ENCODE measurements at regions not wholly inside any gene's neighbourhood (a gene's known extent, or its start where the extent isn't known, plus 50 kb on each side); places are given as distances from the start of the nearest gene placed in this dataset.
"Not testable (repeated sequence)": the region's sequence is repeated elsewhere in the genome, so short reads cannot be mapped to it uniquely, and the experiment has no call there.

DNA sequence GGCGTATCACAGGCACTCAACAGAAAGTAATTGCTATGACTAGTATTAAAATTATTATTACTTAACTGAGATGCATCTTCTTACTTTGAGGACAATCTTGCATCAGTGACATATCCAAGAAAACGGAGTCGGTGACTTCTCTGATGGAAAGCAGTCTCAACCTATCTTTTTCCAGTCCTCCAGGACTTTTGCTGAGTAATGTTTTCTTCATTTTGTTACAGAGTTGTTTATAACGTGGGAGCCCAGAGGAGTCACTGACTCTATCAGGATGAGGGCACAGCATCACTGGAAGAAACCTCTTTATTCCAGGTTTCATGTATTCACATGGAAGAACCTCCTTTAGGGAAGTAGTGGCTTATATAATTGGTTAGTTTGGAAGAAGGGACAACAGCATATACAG, 51.5 kb upstream of the MELK start:
- DNase-seq: no peak

DNA sequence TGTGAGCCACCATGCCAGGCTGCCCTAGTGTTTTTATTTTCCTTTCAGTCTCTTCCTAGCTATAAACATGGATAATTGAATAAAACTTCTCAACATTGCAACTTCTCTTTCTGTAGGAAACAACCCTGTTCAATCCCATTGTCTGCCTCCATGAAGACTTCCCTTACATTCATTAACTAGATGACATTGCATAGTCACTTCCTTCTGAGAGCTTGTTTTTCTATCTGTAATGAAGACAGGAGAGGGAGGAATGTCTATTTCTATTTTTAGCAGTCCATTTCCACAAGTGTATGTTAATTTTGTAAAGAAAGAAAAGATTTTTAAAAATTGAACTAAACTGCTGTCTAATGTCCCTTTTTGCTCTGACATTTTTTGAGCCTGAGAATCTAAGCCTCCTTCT, 55.6 kb upstream of the MELK start:
- DNase-seq: no peak

DNA sequence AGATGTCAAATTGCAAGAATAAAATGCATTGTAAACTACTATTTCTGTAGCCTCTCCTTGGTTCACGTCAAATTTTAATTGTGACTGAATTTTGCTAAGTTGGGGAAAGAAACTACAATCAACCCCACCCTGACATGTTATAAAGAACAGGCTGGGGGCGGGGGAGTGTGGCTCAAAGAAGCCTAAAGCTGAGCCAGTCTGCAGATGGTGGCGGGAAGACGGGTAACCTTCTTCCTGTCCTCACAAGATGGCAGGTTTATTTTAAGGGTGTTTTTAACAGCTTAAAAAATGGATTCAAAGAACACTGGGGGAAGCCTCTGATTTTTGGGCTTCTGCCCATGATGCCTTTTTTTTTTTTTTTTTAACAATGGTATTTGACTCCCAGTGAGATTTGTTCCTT, 68.5 kb upstream of the MELK start:
- no peak for DNase-seq

DNA sequence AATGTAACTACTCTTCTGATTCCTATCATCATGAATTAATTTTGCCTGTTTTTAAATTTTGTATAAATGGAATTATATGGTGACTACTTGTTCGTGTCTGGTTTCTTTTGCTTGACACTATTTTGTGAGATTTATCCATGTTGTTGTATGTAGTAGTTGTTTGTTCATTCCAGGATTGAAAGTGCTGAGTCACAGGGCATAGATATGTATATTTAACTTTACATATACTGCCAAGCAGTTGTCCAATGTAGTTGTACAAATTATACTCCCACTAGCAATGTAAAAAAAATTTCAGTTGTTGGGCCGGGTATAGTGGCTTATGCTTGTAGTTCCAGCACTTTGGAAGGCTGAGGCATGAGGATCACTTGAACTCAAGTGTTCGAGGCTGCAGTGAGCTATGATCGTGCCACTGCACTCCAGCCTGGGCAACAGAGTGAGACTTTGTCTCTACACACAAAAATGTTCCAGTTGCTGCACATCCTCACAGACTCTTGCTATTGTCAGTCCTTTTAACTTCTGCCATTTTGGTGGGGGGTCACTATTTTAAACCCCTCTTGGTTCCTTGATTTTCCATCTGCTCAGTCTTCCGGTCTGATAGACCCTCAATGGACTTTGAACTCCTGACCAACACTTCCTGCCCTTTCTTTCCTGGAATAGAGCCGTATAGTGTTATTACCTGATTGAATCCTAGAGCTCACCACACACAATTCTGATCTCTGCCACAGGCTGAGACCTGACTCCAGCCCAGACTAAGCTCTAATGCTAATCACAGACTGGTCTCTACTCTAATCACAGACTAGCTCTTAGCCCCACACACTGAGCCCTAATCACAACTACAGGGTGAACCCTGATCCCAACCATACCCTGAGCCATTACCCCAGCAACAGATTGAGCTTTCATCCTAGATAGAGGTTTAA, 69.3 kb upstream of the MELK start:
- DNase-seq: peak; percentile 28

DNA sequence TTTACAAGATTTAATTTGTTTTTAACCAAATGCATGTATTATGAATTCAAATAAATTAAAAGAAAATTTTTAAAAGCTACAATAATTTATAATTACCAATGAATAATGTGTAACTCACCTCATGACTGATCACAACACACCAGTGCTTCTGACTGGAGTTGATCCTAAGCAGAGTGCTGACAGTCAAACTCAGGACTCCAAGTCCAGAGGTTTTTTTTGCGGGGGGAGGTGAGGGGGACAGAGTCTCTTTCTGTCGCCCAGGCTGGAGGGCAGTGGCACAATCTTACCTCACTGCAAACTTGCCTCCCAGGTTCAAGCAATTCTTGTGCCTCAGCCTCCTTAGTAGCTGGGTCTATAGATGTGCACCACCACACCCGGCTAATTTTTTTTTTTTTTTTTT, 71.0 kb upstream of the MELK start:
- no peak for DNase-seq

DNA sequence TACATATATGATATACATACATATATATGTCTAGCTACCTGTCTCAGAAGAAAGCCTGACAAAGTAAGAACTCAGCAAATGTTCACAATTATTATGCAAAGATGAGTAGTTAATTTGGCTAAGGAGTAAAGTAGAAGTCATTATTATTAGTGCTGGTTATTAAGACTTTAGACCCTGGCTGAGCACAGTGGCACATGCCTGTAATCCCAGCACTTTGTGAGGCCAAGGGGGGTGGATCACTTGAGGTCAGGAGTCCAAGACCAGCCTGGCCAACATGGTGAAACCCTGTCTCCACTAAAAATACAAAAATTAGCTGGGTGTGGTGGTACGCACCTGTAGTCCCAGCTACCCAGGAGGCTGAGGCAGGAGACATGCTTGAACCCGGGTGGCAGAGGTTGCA, 71.8 kb upstream of the MELK start:
- DNase-seq: not testable (repeated sequence)

DNA sequence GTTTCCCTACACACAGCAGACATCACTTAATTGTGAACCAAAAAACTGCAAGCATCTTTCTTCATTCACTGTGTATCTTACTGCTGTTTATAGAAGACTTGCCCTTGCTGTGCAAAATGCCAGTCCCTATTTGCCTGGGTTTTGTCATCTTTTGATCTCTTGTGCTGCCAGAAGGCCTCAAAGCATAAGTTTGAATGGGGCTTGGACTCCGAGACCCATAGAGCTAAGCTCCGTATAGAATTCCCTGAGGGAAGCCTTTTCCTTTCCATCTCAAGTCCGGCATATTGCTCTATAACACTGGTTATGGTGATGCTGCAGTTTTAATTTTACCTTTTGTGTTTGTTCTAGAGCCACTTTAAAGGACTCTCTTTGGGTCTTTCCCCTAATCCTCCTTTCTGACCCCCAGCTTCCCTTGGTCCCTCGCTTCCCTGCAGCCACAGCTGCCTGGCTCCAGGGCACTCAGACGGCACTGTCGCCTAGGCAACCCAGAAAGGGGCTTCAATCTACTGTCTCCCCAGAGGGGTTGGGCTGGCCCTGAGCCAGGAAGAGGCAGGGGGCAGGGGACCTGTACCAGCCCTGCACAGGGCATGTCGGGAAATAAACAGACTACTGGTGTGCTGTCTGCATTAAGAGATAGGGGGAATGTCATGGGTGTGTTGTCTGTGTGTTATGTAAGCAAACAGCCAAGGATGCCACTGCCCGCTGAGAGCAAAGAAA, 73.4 kb upstream of the MELK start:
- no peak for DNase-seq

DNA sequence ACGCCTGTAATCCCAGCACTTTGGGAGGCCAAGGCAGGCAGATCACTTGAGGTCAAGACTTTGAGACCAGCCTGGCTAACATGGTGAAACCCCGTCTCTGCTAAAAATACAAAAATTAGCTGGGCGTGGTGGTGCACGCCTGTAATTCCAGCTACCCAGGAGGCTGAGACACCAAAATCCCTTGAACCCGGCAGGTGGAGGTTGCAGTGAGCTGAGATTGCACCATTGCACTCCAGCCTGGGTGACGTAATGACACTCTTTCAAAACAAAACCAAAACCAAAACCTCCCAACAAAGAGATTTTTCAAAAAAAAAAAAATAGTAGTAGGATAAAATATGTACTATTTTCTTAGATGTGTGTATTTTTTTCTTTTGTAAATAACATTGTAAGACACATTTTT, 79.1 kb upstream of the MELK start:
- DNase-seq: peak; percentile 52

DNA sequence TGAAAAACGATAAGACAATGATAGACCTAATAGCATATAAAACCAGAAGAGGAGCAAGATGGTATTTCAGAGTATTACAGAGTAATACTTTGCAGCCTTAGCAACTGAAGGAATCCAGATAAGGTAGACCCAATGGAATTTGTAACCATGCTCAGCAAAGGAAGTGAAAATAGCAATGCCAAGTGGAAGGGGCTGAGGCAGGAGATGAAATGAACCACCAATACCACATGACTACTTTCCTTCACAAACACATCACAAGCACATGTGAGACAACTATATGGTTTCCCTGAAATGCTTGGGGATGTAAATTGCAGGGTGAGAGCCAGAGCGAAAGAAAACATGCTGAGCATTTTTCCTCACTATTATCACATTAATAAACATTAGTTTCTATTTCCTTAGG, 79.8 kb upstream of the MELK start:
- peak; percentile 33 for DNase-seq

DNA sequence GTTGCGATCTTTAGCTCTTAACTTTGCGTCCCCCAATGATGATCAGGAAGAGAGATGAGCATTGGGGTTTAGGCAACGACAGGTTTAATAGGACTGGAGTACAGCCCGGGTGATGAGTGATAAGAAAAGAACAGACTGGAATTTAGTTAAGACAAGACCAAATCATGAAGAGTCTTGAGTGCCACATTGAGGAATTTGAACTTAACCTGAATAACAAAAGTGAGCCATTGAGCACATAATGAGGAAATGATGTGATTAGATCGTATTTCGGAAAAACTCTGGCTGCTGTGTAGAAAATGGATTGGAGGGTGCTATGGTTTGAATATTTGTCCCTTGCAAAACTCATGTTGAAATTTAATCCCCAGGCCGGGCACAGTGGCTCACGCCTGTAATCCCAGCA, 83.2 kb upstream of the MELK start:
- DNase-seq: no peak

DNA sequence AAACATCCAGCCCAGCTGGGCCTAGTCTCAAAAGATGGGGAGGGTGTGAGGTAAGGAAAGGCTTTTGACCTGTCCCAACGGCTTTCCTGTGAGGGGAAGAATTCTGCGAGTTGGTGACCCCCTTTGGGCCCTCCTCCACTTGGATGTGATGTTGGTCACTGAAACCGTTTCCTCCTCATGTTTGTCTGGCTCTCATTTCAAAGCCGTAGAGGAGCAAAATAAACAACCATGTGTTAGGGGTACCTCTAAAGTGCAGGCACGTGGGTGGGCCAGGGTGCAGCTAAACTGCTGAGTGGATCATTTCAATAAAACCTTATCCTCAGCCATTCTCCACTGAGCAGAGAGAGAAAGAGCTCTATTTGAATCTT, 84.3 kb upstream of the MELK start:
- DNase-seq: no peak

DNA sequence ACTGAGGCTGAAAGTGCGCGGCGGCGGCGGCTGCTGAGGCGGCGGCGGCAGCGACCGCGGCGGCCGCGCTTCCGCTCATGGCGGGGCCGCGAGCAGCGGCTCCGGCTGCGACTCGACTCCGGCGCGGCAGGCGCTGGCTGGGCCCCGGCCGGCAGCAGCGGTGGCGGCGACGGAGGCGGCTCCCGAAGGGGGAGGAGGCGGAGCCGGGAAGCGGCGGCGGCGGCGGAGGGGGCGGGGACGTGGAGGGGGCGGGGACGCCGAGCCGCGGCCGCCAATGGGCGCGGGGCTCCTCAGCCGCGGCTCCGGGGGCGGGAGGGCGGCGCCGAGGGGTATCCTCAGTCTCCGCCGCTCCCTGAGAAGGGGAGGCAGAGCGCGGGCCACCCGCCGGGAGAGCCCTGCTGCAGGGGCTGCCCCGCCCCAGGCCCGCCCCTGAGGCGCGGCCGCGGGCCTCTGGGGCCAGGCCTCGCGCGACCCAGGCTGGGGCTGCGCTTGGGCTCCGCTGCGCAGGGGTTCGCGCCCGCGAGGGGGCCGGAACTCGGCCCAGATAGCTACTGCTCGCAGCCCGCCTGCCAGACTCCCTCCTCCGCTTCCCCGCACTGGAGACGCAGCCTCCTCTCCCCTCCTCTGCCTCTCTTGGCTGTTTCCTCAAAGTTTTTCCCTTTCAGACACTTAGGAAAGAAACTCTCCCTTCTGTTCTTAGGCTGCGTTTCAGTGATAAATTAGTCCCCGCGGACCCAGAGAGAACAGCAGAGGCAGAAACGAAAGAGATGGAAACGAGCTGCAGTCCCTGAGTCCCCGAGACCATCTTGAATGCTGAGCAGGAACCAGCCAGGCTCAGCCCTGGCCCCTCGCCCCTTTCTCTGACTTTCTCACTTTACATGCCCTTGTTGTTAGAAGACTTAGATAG, 85.0 kb upstream of the MELK start:
- peak; percentile 92 for DNase-seq

DNA sequence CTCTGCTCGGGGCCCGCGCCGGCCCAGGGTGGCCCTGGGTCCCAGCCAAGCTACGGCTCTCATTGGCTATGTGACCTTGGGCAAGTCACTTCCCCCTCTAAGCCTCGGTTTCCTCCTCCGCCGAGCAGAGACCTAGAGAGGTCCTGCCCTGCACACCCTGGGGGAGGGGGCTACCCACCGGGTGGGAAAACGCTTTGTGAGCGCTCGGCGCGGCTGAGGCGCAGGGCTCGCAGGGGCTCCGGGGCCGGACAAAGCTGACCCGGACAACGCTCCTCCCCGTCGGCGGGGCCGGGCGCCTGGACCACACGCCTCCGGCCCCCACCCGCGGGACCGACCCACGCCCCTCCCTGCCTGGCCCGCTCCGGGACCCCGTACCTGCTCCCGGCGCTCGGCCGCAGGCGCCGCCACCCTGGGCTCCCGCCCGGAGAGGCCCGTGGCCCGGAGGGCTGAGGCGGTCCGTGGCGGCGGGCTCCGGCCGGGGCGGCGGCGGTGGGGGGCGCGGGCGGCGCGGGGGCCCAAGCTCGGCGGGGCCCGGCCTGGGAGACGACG, 85.7 kb upstream of the MELK start:
- peak; percentile 74 for DNase-seq

DNA sequence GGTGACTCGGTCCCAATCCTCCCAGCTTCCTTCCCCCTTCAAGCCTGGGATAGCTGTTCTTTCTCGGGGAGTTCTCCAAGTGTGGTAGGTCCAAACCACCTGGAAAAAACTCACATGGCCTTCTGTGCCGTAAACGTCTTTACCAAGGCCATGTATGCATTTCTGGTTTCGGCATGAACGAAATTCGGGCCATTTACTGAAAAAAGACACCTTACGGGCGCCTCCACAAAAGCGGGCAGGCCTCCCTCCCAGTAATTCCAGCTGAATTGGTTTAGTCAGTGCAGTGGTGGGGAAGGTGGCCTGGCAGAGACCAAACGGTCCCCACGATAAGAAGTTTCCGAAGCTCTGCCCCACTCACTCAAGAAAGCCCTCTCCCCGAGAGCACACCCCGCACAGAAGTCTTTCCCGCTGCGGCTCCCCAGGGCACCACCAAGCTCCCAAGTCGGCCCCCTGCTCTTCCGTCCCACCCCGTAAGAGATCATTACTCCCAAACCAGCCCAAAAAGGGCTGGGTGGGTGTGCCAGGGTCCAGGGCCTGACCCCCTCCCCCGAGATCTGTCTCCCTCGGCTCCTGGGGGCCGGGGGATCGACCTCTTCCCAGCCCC, 86.3 kb upstream of the MELK start:
- DNase-seq: no peak

DNA sequence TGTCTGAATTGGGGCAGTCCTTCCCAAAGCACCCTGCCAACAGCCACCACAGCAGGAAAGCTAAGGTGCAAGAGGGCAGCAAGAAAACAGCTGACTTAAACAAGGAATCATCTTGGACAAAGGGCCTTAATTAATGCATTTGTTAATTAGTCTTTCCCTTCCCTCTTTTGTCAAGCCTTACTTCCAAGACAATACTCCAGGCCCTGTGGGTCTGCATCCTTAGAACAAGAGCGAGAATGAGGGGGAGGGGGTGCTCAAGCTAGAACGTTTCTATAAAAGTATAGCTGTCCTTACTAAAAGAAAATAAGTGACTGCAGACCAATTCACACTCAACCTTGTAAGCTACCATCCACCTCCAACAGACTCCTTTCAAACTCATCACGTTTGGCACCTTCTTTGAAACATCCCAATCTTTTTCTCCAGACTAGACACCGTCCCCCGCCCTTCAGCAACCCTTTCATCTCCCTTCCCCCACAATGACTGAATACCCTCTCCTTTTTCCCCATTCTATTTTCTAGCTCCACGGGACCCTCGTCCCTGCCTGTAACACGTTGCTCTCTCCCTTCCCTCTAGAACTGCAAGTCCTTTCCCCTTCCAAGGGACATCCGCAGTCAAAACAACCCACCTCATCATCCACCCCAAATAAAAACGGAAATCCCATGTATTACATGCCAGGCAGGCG, 85.7 kb upstream of the RNF38 start:
- DNase-seq: no peak

DNA sequence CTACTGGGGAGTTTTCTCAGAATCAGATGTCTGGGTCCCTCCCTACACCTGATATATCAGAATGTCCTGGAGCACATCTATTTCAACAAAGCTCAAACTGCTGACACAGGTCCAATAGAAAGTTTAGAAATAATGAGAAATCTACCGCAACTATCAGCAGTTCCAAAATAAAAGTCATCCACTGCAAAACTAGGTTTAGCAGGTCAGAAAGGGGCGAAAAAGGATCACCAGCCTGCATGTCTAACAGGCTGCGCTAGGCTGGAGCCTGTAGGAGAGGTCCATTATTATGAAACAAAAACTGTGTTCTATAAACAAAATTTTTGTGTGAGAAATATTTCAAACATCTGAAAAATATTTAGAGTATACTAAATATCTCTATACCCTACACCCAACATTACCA, 84.1 kb upstream of the RNF38 start:
- DNase-seq: no peak

DNA sequence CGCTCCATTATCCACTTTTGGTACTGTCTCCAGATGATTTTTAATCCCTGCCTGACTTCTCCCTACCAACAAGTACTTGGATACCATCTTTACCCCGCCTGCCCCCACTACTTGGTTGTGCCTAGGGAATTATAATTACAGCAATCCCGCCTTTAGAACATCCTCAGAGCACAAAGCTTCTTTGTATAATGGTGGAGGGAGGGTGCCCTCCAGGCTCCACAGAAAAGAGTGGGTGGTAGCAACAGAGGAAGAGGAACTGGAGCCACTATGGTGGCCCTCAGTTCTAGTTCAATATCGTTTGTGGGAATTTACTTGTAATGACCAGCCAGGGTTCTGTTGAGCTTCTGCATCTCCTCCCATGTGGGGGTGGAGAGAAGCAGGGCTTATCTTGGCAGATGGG, 79.0 kb upstream of the RNF38 start:
- DNase-seq: no peak

DNA sequence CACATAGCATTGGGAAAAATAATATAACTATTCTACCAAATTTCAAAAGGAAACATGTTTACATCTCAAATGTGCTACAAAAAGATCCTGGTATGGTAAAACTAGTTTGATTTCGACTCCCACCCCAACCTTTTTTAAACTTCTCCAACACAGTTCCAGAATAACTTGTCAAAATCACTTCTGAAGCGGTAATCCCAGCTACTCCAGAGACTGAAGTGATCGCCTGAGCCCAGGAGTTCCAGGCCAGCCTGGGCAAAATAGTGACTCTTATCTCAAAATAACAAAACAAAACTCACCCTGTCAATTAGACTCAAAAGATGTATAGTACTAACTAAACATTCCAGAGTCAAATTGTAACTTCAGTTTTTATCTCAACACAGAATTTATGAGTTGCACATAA, 71.3 kb upstream of the RNF38 start:
- no peak for DNase-seq

DNA sequence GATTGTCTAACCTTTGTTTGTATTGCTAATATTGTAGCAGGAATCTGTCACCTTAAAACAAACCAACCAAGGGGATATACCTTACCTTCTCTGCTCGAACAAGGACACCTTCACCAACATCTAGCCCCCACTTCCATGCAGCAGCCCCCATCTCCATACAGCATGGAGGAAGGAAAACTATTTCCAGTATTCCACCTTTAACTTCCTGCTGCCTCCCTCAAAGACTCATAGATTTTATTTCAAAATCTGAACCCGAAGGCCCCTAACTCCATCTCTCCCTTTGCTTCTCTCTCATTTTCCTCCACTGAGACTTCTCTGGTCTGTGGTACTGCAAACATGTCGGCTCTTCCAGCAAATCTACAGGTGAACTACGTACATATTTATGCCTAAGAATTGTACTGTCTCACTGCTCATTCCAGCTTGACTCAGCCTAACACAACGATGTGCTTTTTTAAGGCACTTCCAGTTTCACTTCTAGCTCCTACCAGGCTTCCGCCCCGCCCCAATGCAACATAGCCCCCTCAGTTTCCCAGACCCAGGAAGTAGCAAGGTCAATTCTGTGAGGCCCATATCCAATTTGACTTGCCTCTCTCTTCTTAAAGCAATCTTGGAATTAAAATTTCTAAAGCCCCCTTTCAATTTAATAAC, 70.7 kb upstream of the RNF38 start:
- DNase-seq: peak; percentile 80

DNA sequence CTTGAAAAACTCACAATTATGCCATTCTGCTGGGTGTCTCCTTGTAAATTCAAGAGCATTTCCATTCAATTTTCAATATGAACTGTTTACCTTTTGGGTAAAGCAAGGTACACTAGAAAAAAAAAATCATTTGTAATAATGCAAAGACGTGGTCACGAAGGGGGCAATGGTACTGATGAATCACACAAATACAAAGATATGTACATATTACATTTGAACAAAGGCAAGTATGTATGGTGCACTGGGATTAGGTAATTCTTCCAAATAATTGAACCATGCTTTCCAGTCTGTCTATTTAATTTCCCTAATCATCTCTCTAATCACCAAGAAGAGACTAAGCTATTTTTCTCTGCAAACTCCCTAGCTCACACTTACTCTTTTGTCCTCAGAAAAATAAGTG, 63.4 kb upstream of the RNF38 start:
- no peak for DNase-seq

DNA sequence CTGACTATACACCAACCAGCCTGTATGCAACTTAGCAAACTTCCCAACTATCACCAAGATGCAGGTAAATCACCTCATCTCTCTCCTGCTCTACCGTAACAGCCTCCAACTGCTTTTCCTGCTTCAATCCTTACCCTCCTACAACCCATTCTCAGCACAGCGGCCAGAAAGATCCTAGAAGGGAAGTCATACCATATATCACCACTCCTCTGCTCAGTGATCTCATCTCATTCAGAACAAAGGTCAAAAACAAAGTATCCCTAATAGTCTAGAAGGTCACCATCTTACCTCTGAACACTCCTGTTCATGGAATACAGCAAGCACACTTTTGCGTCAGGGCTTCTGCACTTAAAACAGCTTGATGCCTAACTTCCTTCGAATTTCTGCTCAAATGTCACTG, 62.2 kb upstream of the RNF38 start:
- DNase-seq: no peak

DNA sequence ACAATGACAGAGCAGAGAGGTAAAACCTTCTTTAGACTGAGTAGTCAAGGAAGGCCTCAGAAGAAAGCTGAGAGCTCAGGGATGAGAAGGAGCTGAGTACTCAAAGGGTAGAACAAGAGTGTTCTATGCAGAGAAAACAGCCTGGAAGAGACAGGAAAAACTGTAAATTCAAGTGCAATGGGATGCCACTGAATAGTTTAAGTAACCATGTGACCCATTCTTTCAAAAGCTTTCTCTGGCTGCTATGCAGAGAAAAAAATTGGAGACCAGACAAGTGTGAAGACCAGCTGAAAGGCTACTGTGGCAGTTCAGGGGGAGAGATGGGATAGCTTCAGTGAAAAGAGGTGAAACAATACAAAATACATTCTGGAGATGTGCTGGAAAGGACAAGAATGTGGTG, 61.3 kb upstream of the RNF38 start:
- no peak for DNase-seq

All from activated CD4-positive, alpha-beta T cell treated with anti-CD3 and anti-CD28 coated beads, Interleukin-2, amount 50 U/mL, for 16 hours (primary cell).